GM21390 (cell line): ENCODE measurements at regions not wholly inside any gene's neighbourhood (a gene's known extent, or its start where the extent isn't known, plus 50 kb on each side); places are given as distances from the start of the nearest gene placed in this dataset.

ENCODE experiments used
- ATAC-seq: cut with Tn5 transposase; IDR thresholded peaks from one replicate; pipeline ENCODE4 v1.9.1; 2021; ENCODE audit not compliant: unreplicated experiment

DNA sequence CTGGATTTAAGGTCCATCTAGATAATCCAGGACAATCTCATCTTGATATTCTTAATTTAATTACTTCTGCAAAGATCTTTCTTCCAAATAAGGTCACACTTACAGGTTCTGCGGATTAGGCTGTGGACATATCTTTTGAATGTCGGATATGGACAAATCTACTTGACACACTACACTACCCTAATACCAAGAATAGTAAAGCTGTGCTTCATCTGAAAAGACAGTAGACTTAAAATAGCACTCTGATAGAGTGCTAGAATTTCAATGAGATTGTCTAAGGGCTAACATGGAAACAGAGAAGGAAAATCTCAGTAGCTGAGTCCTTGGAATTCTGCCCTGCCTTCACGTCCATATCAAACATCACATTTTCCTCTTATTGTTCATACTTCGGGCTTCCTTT lies 1238.0 kb downstream of the EPHA7 start:
- ATAC-seq, result no peak

DNA sequence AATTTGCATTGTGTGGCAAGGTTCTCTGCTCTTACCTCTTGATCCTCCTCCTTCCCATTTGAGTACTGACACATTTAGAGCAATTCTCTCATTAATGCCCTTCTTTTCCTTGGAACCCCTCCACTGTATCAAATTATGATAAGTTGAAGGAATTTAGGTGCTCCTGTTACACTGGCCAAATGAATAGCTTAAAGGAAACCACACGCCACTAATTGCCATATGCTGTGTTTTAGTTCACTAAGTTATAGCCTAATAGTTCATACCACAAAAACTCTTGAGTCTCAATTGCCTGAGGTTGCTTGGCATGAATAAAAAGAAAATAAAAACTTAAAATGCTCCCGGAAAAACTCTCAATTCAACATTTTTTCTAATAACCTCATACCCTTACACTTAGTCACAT lies 1239.3 kb downstream of the EPHA7 start:
- ATAC-seq, result no peak

DNA sequence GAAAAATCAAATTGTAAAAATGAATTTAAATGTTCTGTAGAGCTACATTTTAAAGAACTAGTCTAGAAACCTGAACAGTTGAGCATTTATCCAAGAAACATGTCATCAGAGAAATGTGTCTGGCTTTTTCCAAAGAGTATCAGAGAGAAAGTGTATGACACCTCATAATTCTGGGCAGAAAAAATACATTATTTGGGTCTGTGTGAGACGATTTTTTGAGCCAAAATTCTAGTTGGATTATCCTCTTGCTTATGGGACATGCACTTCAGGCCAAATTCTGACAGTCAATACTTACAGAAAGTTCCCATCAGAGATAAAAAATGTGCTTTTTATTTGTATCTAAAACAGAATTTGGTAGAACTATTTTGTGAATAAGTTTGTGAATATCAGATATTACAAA lies 1242.7 kb downstream of the EPHA7 start:
- ATAC-seq, result no peak

DNA sequence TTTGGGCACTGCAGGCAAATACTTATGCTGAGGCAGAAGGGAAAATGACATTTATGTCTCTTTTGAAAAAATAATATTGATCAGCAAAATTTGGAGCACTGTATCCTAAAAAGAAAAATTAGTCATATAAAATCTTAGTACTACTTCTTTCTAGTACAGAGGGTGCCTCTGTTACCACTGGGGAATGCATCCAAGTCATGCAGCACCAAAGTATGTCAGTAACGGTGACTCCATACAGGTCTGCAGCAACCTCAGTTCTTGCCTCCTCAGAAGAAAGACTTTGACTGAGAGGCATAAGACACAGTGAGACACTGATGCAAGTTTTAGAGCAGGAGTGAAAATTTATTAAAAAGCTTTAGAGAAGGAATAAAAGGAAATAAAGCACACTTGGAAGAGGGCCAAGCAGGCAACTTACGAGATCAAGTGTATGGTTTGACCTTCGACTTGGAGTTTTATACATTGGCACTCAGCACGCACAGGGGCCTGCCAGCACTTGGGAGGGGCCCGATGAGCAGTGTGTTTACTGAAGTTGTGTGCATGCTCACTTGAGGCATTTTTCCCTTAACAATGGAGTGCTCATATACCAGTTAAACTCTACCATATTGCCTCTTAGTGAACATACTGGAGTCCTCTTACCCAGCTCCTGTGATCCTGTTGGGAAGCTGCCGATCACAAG lies 1244.8 kb downstream of the EPHA7 start:
- ATAC-seq, result no peak

DNA sequence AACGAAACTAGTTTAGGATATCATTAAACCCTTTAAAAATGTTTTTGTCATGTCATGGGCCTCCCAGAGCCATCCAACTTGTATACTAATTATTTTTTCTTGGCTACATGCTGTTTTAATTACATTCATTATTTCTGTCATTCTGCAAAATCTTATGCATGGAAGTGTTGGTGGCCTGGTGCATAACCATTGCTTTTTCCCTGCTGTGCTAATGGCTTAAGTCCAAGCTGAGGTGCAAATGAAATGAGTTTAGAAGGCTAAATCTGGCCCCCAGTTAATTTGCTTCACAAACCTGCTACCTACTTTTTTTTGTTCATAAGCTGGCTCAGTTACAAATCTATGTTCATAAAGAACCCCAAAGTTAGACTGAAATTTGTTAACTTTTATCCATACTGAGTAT lies 1249.9 kb downstream of the EPHA7 start:
- no peak for ATAC-seq

DNA sequence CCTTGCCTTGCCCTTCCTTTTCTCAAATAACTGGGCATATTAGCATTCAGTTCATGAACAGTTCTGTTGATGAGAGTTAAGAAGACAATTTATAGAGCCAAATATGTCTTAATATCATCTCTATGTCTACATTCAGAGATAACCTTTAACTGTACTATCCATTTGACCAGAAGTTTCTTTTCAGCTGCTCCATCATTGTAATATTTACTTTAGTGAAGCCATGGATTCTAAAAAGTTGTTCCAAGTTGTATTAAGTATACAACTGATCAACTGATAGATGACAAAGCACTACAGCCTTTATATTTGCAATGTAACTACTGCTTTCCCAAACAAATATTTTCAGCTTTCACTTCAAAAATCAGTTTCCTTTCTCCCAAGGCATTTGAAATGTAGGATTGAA lies 1252.7 kb downstream of the EPHA7 start:
- no peak for ATAC-seq

DNA sequence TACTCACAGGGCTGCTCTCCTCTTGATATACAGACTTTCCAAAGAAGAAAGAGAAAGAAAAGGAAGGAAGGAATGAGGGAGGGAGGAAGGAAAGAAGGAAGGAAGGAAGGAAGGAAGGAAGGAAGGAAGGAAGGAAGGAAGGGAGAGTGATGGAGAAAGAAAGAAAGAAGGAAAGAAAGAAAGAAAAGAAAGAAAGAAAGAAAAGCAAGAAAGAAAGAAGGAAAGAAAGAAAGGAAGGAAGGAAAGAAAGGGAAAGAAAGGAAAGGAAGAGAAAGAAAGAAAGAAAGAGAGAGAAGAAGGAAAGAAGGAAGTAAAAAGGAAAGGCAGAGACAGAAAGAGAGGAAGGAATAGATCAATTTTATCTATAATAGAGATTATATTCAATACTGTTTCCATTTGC lies 1257.4 kb downstream of the EPHA7 start:
- no peak for ATAC-seq

DNA sequence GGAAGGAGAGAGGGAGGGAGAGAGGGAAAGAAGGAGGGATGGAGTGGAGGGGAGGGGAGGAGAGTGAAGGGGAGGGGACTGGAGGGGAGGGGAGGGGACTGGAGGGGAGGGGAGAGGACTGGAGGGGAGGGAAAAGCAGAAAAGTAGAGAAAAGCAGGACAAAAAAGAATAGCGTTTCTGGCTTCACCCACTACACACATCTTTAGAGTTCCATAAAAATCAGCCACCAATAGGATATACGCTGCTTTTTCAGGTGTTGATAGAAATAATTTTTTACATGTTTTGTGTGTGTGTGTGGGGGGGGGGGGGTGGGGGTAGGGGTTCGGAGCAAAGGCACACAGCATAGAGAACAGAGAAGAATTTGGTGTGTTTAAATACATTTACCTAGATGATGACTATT lies 1259.1 kb downstream of the EPHA7 start:
- ATAC-seq, result no peak

DNA sequence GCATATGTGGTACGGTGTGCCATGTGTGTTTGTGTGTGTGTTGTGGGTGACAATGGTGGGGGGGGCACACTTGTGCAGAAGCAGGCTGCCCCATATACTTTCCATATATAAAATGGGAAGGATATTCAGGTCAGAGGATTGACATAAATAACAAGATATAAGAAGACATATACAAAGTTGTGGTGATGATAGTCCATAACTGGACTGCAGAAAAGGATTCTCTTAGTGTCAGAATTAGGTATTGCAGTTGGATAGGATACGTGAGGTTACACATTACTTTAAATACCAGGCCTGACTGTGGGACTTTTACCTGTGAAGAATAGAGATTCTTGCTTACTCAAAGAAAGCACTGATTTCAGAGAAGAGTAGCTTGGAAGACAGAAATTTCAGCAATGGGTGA lies 1260.3 kb downstream of the EPHA7 start:
- no peak for ATAC-seq

DNA sequence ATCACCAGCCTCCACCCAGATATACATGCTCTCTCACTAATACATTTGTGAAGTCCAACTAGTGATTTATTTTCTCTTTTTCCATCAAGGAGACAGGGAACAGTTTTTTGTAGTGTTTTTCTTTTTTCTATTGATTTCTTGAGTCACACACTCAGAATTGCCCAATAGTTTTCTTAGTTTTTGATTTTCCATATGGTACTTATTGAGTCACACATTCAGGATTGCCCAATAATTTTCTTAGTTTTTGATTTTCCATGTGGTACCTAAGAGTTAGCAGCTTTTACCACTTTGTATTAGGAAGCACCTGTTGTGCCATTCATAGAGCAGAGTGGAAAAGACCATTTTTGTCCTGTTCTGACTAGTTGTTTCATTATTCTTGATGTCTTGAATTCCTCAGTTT lies 1268.8 kb downstream of the EPHA7 start:
- ATAC-seq, result no peak

DNA sequence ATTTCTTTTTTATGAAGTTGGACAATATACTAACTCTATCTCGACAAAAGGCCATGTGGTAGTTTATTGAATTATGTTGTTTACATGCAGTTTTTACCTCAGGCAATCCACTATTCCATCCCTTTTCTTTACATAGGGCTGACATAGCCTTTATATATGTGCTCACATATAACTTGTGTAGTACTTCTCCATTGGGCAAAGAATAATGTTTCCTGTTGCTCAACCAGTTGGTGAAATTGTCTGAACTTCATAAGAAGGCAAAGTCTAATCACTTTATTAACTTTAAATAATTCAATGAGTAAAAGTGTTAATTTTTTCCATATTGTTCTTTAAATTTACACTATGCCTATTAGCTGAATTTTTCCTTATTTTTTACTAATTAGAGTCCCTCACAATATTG lies 1272.1 kb downstream of the EPHA7 start:
- ATAC-seq, result no peak

DNA sequence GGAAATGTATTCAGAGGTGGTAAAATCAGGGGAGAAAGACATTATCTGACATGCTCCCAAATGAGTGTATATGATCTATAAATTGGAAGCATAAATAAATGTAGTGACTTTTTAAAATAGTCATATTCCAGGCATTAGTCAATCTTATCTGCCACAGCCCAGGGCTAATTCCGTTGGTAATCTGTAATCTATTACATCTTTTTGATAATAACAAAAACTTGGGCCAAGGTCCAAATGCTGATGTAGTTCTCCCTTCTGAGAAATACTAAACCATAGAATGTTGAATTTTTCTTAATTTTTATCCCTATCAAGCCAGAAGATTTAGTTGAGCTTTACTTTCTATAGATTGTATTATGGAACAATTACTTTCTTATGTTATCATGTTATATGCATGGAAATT lies 1279.8 kb downstream of the EPHA7 start:
- no peak for ATAC-seq

DNA sequence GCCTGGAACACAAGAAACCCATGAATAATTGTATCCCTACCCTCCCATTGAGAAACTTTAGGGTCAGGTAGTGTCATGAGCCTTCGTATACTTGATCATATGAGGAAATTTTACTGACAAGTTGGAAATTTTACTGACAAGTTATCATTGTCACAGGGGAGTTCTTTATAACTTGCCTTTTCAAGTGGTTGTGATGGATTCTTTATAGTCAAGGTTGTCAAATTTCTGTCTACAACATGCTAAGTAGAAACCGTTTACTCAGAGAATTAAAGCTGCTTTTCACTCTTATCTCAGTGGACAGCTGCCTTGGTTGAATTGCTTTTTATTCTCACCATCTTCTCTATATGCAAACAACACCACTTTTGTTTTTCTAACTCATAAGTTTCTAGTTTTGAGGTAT lies 1286.4 kb downstream of the EPHA7 start:
- ATAC-seq, result no peak

DNA sequence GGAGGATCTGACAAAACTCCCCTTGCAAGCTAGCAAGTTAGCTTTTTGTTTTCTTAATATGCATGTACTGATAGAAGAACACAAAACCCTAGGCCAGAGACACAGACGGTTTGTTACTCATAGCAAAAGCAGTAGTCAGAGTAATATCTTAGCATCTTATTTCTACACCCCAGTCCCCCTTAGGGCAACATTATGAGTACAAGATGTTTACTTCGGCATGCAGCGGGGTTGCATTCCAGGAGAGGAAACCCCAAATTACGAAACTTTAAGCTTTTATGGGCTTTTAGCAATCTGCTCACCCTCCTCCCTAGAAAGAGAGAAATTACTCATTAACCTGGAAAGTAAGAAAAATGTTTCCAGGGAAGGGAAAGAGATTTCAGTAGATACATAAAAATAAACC lies 1286.9 kb downstream of the EPHA7 start:
- ATAC-seq, result no peak

DNA sequence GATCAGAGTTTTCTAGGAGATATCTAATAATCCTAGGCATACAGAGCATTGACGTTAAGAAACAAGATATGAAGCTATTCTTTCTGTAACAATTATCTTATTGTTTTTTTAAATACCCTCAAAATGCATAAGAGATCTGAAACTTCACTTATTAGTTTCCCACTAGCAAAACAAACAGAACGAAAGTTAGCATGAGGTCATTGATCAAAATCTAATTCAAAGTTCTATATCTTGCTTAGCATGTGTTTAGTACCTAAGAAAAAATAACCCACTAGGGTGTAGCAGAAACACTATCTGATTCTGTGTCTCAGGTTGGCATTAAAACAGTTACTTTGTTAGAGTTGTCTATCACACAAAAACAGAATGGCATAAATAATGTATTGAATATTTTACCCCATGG lies 1288.4 kb downstream of the EPHA7 start:
- ATAC-seq, result no peak

DNA sequence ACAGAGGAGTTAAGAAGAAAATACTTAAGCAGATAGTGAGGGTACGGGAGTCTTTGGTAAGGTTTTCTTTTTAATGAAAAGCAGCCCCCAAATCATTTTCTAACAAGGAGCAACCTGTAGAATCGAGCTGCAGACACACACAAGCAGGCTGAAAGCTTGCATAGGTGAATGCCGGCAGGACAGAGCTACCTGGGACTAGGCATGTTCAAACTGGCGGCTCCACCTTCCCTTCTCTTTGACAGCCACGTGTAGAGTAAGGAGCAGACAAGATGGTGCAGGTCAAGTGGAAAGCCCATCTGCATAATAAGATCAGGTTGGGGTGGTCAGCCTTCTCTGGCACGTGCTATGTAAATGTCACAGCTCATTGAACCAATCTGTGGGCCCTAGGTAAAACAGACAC lies 1292.4 kb downstream of the EPHA7 start:
- no peak for ATAC-seq

DNA sequence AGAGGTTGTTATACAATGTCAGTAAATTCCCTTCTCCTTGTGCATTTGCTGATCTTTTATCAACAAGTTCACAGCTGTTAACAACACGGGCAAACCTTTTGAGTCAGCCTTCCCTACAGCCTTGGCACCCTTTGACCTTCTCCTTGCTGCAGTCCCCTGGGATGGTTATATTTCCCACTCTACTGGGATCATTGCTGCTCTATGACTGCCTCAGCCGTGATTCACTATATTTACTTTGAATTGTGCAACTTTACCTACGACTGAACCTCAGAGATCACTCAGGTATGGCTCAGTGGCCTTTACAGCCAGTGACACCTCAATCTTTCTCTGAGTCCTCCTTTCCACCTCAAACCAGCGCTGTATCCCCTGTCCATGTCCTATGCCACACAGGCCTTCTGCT lies 1293.3 kb downstream of the EPHA7 start:
- no peak for ATAC-seq

DNA sequence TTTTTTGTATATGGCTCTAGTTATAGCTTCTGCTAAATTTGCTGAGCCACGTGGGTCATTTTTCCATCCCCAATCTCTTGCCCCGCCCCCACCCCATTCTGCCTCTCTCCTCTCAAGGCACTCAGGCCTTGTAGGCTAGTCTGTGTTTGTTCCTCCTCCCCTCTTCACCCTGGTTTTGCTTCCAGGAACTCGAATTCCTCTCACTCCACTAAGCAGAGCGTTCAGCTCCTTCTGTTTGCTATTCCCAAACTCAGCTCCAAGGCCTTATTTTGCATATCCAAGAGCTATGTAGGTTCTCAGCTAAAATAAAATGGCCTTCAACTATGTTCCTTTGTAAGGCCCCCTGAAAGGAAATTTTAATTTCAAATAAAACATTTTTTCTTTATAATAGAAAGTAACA lies 1293.7 kb downstream of the EPHA7 start:
- no peak for ATAC-seq

DNA sequence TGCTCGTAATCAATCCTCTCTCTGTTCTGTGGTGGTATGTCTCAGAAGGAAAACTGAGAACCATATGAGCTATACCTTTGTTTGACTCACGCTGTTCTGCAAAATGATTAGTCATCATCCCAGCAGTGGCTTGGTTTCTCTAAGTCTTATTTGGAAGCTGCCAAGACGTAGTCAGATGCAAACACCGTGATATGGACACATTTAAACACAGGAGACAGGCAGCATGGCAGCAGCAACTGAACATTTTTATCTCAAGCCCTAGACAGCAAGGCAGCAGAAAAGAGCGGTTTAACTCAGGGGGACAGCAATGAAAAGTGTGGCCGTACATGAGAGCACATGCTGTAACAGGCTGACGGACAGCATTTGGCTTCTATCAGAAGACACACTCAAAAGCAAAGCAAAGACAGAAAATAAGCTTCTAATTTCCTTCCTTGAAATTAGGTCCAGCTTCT lies 1295.1 kb downstream of the EPHA7 start:
- ATAC-seq, result no peak

DNA sequence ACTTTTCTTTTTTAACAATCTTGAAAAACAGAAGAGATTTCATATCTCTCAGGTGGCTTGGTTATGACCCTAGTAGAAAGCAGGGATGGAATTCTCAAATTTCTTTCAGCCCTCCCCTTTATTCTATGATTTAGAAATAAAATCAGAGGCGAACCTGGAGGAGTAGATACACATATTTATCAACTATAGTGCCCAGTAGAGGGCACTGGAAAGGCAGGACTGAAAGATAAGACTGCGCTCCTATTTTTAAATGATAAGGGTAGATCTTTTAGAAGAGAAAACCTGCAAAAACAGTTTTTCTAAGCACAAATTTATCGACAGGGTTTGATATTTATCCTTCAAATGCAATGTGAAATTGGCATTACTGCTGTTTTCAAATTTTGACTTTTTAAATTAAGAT lies 1296.6 kb downstream of the EPHA7 start:
- no peak for ATAC-seq

DNA sequence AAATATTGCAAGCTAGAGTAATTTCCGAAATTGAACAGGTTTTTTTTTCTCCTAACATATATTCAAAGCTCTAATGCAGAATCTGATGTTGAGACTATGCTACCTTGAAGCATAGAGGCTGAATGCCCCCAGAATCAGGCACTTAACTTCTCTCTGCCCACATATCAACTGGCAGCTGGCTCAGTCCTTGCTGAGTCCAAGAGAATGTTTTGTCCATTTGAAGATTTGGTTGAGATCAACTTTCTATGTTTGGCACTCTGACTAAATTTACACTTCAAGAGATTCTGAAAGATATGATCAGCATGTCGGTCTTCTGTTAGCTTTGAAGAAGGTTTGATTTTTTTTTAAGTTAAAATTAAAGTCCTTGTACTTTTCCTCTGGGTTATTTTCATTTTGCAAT lies 1298.1 kb downstream of the EPHA7 start:
- no peak for ATAC-seq

DNA sequence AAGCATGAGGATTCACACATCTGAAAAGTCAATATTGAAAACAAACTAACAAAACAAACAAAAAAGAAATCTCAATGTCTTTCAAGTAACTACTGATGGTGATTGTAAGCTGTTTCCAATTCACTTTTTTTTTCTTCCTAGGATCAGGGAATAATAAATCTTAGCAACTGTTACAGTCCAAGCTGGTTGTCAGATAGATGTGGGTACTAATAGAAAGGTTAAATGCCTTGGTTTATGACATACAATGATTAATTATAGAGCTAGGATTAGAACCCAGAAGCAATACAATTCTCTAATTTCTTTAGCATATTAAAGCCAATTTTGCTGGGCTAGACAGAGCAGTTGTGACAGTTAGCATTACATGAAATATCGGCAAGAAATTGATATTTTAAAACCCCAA lies 1301.6 kb downstream of the EPHA7 start:
- no peak for ATAC-seq

DNA sequence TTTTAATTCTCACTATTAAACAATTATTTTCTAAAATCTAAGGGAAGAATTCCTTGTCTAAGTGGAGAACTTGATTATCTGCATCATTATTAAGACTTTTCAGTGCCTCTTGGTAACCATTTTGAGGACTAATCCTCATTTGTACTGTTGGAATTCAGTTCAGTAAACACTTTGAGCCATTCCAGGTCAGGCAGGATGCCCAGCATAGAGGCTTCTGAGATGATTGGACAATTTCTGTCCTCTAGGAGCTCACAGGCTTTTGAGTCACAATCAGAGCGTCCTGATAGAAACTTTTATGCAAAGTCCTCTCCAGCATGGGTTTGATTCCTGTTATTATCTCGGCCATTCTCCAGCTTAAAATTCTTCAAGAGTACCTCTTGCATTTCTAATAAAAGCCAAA lies 1304.6 kb downstream of the EPHA7 start:
- ATAC-seq, result no peak
